CD4-positive, alpha-beta T cell treated with Interleukin-4 for 4 hours (primary cell): ENCODE measurements at regions not wholly inside any gene's neighbourhood (a gene's known extent, or its start where the extent isn't known, plus 50 kb on each side); places are given as distances from the start of the nearest gene placed in this dataset.
"Not testable (repeated sequence)": the region's sequence is repeated elsewhere in the genome, so short reads cannot be mapped to it uniquely, and the experiment has no call there.

ENCODE experiments used
- DNase-seq: peaks from one replicate; pipeline ENCODE4 v3.0.0-alpha.2; 2020

DNA sequence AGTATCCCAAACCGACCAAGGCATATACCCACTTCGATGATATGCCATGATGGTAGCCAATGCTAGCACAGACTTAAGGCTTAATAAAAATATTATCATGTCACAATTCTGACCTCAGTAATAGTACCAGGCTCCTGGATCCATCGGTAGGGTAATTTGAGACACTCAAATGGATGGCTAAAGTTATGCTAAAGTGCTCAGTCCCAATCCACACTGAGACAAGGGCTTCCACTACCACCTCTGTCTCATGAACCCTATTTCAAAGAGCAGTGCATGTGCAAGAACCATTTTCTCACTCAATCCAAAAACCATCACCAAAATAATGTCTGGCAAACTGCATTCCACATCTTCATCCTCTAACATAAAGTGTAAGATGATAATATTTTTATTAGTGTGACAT, 122.4 kb upstream of the KRR1 start:
- no peak for DNase-seq

DNA sequence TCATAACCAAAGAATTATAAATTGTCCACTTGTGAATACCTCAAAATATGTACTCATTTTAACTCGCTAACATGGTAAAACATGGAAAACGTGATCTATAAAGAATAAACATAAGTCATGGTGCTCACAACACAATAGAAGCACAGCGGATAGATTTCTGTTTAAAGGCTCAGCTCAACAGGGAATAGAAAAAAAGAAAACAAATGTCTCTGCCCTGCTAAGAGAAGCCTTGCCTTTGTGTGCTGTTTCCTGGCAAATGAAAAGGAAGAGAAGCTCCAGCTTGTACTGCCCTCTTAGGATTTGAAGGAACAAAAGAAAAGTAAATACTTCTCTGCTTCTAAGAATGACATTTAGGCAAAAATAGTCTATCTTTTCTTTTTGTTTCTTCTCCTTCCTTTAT, 121.0 kb upstream of the KRR1 start:
- DNase-seq = no peak

DNA sequence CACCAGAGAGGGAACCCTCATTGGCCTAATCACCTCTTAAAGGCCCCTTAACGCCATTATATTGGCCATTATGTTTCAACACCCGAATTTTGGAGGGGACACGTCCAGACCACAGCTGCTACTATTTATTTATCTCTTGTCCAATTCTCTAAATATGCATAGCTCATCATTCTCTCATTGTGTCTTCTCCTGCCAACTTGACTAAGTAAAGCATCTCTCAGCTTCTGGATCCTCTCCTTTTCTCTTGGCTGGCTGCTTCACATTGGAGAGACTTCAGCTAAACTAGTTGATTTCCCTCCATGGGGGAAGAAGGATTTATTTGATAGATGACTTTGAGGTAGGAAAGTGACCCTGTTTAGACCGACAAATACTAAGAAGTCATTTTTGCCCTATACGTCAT, 120.4 kb upstream of the KRR1 start:
- no peak for DNase-seq

DNA sequence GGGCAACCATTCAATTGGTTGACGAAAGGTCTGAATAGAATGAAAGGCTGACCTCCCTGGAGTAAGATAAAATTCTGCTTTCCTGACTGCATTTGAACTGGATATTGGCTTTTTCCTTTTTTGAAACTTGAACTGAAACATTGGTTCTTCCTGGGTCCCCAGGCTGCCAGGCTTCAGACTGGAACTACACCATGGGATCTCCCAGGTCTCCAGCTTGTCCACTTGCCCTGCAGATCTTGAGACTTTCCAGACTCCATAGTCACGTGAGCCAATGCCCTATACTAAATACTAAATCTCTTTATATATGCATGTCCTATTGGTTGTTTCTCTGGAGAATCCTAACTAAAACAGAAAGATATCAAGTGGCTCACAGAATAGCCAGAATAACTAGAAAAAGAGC, 118.7 kb upstream of the KRR1 start:
- DNase-seq = no peak

DNA sequence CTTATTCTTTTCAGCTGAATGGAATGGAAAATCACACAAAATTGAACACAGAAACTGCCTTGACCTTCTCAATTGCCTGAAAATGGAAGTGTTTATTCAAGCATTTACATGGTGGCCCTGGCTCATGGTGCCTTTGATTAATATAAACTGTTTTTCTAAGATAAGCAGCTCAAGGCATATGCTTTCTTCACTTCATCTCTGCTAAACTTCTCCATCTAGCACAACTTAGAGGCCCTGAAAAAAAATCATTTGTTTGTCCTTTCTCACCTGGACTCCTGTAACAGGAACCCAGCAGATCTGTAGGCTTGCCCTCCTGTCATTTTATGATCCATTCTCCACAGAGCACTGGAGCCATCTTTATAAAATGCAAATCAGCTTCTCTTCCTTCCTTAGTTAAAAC, 117.5 kb upstream of the KRR1 start:
- no peak for DNase-seq

DNA sequence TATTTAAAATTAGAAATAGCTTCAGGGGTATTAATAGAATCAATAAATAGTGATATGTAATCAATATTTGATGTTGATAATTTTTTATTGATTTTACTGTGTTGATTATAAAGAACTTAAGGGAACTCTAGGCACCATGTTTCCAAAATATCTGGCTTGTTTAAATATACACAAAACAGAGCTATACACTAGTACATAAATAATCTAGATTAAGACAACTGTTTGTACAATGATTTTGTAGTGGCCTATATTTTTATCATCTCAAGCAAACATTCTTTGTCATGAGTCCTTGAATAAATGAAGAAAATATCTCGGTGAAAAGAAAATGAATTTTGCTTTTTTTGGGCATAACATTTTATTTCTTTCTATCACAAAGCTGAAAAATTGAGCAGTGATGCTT, 117.1 kb upstream of the KRR1 start:
- DNase-seq = no peak

DNA sequence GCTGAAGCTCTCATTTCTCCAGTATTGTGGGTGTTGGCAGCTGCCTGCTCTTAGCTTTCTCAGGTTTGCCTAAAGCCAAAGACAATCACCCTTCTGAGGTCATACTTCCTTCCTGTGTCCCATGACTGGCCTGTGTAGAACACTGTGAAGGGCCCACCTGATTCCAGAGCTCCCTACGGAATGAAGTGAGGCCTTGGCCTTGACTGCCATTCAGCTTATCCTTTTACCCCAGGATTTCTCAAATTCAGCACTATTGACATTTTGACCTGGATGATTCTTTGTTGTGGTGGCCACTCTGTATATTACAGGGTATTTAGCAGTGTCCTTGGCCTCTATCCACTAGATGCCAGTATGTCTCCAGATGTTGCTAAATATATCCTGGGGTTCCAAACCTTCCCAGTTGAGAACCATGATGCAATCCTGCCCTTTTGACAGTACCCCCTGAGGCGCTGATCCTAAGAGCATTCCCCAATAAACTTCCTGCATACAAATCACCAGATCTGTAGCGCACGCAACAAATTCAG, 112.3 kb upstream of the KRR1 start:
- no peak for DNase-seq

DNA sequence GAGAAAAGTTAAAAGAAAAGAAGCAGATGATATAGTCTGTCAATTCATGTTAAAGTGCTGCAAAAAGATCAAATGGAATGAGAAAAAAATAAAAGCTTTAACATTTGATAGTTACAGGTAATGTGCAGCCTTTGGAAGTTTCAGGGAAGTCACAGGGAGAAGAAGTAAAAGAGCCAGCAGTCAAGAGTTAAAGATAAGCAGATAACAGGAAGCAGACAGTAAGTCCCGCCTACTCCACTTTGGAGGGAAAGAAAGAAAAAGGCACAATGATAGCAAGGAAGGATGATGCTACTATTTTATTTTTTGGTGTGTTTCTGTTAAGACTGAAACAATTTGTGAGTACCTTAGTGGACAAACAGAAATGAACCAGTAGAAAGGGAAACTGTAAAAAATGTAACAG, 111.1 kb upstream of the KRR1 start:
- DNase-seq = no peak

DNA sequence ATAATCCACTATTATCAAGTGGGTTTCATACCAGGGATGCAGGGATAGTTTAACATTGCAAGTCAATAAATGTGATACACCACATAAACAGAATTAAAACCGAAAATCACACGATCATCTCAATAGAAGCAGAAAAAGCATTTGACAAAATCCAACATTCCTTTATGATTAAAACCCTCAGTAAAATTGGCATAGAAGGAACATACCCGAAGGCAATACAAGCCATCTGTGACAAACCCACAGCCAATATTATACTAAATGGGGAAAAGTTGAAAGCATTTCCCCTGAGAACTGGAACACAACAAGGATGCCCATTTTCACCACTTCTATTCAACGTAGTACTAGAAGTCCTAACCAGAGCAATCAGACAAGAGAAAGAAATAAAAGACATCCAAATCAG, 103.0 kb upstream of the KRR1 start:
- not testable (repeated sequence) for DNase-seq

DNA sequence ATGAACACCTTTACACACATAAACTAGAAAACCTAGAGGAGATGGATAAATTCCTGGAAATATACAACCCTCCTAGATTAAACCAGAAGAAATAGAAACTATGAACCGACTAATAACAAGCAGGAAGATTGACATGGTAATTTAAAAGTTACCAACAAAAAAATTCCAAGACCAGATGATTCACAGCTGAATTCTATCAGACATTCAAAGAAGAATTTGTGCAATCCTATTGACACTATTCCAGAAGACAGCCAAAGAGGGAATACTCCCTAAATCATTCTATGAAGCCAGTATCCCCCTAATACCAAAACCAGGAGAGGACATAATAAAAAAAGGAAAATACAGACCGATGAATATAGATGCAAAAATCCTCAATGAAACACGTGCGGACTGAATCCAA, 102.6 kb upstream of the KRR1 start:
- no peak for DNase-seq

DNA sequence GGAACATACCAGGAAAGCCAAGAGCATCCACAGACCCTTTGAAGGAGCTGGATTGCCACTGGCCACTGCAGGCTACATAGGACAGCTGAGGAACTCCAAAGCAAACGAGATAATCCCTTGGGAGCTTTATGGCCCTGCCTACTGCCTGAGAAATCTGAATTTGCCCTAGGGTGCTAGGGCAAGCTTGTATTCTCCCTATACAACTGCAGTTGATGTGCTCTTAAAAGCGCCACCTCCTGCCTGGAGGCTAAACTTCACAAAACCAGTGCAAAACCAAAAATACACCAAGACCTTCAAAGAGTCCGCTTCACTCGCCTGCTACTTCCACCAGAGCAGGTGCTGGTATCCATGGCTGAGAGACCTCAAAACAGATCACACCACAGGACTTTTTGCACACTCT, 99.6 kb upstream of the KRR1 start:
- no peak for DNase-seq

DNA sequence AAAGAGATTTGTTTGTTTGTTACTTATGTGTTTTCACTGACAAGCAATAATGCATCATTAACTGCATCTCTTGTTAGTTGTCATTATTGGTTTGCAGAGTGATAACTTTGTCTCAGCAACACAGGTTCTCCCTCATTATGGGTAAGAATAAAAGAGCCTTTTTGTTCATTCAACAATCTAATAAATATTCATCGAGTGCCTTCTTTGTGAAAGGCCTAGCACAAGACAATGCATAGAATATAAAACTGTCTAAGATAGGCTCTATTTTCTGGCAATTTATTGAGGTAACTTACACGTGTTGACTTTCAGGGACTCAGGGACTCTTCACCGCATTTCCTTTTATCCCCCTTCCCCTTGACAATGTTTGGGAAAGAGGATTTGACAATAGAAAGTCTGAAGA, 95.5 kb upstream of the KRR1 start:
- no peak for DNase-seq

DNA sequence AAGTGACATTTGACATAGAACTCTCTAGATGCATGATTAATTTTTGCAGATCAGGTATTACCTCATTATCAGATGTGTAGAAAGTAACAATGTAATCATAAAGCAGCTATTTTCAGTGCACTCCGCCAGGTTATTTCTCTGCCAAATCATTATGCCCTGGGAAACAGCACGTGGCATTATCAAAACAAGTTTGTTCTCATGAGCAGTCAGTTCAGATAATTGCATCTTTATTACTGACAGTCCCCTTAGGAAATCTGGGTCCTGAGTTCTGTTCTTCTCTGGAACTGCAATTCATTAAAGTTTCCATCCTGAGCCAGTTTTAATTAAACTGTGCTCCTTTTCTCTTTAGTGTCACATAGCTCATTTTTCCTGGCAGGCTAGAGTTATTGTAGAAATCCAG, 94.7 kb upstream of the KRR1 start:
- DNase-seq = no peak

DNA sequence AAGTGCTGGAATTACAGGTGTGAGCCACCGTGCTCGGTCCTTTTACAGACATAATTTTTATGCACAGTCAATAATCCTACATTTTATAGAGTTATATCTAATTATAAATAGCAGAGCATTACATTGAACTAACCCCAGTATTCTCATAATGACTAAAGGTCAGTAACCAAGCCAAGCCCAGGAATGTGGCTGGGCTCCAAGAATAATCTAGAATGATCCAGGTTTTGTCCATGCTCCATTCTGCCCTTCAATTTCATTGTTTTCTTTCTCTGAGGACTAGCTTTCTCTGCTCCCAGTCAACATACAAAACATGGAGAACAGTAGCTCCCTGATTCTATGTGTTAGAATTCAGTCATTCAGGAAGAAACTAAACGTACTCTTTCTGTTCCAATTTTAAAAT, 92.1 kb upstream of the KRR1 start:
- no peak for DNase-seq

DNA sequence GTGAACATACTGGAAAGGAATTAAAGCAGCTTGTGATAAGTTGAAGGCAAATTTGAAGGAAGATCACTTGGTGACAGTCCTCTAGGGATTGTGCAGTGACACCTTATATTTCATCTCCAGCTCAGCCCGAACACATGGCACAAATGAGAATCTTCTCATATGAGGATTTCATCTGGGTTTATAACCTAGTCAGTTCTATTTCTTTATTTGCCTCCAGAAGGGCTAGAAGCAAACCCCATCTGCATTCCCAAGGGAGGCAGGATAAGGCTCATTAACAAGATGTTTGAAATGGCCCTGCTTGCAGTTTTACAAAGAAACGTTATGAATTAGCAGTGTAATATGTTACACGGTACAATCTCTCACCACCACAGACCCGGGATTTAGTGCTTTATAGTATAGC, 90.7 kb upstream of the KRR1 start:
- no peak for DNase-seq

DNA sequence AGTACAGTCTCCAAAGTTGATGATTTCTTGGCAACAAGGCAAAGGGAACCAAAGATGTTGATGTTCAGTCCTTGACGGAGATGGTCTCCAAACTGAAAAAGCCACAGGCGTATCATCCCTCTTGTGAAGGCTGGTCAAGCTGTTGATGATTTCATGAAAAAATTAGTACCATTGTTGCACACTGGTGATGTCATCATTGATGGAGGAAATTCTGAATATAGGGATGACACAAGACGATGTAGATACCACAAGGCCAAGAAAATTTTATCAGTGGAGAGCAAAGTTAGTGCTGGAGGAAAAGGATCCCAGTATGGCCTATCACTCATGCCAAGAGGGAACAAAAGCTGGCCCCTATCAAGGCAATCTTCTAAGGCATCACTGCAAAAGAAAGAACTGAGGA, 88.7 kb upstream of the KRR1 start:
- DNase-seq = no peak

DNA sequence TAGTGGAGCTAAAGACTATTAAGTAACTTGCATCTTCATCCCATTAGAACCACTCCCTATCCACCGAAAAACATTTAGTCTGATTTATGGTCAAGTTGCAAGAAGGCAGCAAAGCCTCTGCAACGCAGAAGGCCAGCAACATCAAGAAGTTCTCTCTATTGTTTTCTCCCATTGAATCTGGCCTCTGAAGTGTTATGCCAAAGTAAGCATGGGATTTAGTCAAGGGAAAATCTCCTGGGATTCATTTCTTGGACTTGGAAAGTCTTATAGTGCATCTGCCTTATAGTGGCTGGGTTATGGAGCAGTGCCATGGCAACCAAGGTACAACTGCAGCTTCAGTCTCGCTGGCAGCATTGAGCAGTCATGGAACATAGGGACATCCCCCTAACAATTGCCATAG, 87.7 kb upstream of the KRR1 start:
- no peak for DNase-seq

DNA sequence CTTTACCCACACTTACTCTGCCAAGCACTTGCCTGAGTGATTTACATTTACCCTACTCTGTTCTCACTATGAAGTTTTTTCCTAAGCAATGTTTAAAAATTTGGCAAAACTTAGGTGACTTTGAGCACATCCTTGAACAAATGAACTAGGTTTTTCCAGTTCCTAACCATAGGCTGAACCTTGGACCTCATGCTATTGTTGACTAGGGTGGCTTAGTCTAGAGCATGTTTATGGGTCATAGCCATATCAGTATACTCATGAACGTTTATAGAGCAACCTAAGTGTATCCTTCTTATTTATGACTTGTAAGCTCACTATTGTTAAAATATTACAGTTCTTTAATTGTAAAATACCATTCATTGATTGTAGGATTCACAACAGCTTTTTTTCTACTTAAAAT, 85.0 kb upstream of the KRR1 start:
- no peak for DNase-seq

DNA sequence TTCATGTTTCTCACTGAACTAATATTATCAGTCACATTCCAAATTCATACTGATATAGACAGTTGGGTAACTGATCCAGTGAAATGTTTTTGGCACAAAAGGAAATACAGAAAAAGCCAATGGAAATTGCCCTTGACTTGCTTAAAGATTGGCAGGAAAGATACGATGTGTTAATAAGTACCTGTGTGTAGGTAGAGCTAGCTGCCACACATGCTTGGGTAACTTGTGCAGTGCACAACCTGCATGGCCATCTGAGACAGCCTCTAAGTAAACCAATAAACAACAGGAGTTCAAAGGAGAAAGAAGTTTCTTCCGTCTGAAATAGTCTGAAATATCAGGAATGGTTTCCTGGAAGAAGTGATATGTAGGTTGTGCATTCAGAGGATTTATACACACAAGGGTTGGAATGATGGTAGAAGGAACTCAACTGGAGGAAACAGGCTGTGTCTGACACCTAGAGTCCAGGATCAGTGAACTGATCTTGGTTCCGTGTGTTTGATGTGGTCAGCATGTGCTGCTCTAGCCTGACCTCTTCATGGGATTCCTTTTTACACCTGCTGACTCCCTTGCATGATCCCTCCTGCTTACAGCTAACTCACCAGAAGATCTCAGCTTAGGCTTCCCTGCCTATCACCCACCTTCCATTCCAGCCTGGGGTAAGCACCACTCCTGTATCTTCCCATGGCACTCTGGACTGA, 81.4 kb upstream of the KRR1 start:
- DNase-seq = no peak

DNA sequence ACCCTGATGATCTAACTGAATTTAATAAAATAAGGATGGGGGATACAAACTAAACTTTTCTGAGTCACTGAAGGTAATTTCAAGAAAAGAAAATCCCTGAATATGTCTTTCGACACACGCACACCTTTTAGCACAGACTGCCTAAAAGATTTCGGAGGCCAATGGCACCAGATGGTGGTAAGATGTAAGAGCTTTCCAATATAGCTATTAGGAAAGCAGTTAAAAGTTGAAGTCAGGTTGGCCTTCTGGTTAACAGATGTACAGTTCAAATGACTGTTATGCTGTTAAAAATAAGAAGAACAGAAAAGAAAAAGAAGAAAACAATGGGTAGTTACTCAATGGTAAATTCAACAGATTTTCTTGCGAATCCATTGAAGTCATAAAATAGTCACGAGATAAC, 80.7 kb upstream of the KRR1 start:
- no peak for DNase-seq

DNA sequence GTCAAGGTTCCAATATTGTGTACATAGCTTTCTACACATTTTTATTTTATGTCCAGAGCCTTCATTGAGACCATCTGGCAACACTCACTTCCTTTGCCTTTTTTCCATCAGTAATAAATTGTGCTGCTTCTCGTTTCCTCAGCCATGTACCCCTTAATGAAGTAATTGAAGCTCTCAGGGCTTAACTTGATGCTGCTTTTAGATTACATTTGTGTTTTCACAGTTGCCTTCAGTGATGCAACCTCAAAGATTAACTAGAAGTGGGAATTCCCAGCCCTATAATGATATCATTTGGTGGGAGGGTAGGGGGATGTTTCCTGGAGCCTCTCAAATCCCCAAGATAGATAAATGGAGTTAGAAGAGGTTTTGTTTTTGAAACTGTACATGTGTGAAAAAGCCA, 80.2 kb upstream of the KRR1 start:
- DNase-seq = no peak

DNA sequence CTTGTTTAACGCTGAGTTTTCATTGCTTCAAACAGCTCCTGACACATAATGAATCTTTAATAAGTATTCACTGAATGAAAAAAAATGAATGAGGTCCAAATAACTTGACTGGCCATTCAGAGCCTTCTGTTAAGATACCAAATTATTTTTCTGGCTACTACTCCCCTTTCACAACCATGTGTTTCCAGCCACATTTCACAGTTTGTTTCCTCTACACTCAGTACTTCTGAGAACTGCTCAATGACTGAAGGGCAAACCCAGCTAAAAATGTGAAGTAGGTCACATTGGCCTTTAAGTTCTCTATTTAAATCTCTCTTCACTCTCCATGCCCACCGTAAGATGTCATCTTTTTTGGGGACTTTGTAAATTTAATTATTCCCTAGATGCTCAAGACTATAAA, 78.4 kb upstream of the KRR1 start:
- DNase-seq = no peak

DNA sequence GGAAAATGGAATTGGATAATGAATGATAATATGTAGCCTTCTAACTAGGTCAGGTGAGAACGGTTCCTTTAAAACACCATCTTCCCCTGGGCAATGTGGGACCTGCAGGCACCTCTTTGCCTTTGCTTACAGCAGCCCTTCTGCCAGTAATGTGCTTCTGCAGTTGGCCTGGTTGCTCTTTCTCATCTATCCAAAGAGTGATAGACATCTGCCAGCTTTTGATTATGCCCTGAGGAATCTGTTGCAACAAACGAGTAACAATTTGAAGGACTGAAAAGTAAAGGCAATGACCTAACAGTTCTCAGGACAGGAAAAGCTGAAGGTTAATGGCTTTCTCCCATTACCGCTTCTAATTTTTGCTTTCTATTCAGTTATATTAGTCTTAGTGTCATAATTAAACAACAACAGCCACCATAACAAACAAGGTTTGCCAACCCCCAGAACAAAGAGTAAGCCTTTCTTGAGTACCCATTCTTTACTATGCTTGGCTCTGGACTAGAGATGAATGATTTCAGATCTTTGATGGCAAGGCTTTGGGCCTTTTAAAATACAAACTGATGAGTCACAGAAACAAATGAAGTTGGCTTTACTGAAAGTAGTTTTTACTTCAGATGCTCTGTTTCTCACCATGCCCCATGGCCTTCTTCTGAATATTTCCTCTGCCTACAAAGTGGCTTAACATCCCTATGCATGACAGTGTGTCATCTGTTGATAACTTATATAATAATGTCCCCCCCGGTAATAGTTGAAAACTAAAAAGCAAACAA, 76.1 kb upstream of the KRR1 start:
- no peak for DNase-seq

DNA sequence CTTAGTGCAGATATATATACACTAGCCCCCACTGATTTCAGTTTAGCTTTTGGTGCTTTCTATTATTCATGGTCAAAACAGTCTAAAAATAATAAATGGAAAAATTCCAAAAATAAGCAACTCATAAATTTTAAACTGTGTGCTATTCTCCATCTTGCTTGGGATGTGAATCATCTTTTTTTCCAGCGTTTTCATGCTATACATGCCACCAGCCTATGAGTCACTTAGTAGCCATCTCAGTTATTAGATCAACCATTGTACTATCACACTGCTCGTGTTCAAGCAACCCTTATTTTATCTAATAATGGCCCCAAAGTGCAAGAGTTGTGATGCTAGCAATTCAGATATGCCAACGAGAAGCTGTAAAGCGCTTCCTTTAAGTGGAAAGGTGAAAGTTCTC, 73.9 kb upstream of the KRR1 start:
- no peak for DNase-seq

DNA sequence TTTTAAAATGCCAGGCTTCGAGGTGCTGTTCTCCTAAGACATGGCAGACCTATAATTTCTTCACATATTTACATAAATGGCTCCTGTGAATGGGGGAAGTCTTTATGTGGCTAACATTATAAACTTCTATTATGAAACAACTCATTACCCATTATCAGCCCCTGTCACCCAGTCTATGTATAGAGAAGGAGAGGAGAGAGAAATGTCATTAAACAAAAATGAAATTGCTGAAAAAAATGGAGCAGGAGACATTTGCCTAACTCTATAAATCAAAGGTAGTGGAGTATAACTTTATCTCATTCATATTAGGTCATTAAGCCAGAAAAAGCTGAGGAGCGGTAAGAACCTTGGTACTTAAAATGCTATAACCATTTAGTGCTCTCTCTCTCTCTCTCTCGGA, 71.9 kb upstream of the KRR1 start:
- DNase-seq = no peak
